KMS-11 (cell line): ENCODE measurements at regions not wholly inside any gene's neighbourhood (a gene's known extent, or its start where the extent isn't known, plus 50 kb on each side); places are given as distances from the start of the nearest gene placed in this dataset.

Source experiments
- H2AFZ ChIP-seq: fragments of 200-600 bp; sonication (generic); 2 replicates; pipeline ENCODE4 v1.6.1; 2016; ENCODE audit warnings: antibody characterized with exemption, mixed run types, low read depth
- H3K27ac ChIP-seq: fragments of 200-600 bp; sonication (generic); 2 replicates; pipeline ENCODE4 v1.6.1; 2016; ENCODE audit warnings: mild to moderate bottlenecking, mixed run types
- H3K27me3 ChIP-seq: fragments of 200-600 bp; sonication (generic); 2 replicates; pipeline ENCODE4 v1.6.1; 2017; ENCODE audit warnings: mild to moderate bottlenecking, low read depth, mixed run types, moderate library complexity; ENCODE audit not compliant: insufficient read depth
- H3K36me3 ChIP-seq: fragments of 200-600 bp; sonication (generic); 2 replicates; pipeline ENCODE4 v1.6.1; 2017; ENCODE audit warnings: mild to moderate bottlenecking, mixed run types; ENCODE audit not compliant: insufficient read depth
- H3K4me1 ChIP-seq: fragments of 200-600 bp; sonication (generic); 2 replicates; pipeline ENCODE4 v1.6.1; 2016; ENCODE audit warnings: mild to moderate bottlenecking, low read depth, mixed run types; ENCODE audit not compliant: poor library complexity, severe bottlenecking
- H3K4me2 ChIP-seq: fragments of 200-600 bp; sonication (generic); 2 replicates; pipeline ENCODE4 v1.7.0; 2016; ENCODE audit warnings: mild to moderate bottlenecking, mixed run types
- H3K4me3 ChIP-seq: fragments of 200-600 bp; sonication (generic); IDR thresholded peaks from 2 replicates; pipeline ENCODE4 v1.6.1; 2017; ENCODE audit warnings: low read depth, low read length, mixed read lengths; ENCODE audit not compliant: insufficient read depth
- H3K79me2 ChIP-seq: fragments of 200-600 bp; sonication (generic); 2 replicates; pipeline ENCODE4 v1.6.1; 2016; ENCODE audit warnings: low read depth, mixed run types; ENCODE audit not compliant: insufficient read depth
- H3K9ac ChIP-seq: fragments of 200-600 bp; sonication (generic); 2 replicates; pipeline ENCODE4 v1.6.1; 2016; ENCODE audit warnings: mild to moderate bottlenecking, mixed run types
- H4K20me1 ChIP-seq: fragments of 200-600 bp; sonication (generic); 2 replicates; pipeline ENCODE4 v1.6.1; 2016; ENCODE audit warnings: mild to moderate bottlenecking, mixed run types; ENCODE audit not compliant: insufficient read depth
- TF ChIP-seq, protein P1 (sequence below): fragments of 200-600 bp; sonication (generic); conservative IDR thresholded peaks from 2 replicates; pipeline ENCODE4 v1.6.1; 2017; ENCODE audit warnings: low read depth, mild to moderate bottlenecking, antibody characterized with exemption, low read length, moderate library complexity, mixed read lengths

DNA sequence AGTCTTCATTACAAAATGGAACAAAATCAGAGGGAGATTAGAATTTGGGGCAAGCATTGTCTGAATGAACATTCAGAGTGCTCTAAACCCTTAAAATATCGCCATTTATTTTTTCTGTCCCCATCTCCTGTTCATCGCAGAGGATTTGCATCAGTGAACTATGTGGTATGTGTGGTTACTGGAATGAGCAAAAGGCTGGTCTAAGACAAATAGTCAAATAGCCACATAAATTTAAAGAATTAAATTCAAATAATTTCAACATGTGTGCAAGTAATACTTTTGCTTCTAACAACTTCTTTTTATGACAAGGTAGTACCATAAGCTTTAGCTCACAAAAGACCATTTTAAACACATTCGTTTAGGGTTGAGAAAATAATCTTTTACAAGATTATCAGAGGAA is 82.6 kb upstream of the ST8SIA3 start:
- H3K27ac ChIP-seq, result no peak overlapping the region
- TF ChIP-seq, protein P1, sequence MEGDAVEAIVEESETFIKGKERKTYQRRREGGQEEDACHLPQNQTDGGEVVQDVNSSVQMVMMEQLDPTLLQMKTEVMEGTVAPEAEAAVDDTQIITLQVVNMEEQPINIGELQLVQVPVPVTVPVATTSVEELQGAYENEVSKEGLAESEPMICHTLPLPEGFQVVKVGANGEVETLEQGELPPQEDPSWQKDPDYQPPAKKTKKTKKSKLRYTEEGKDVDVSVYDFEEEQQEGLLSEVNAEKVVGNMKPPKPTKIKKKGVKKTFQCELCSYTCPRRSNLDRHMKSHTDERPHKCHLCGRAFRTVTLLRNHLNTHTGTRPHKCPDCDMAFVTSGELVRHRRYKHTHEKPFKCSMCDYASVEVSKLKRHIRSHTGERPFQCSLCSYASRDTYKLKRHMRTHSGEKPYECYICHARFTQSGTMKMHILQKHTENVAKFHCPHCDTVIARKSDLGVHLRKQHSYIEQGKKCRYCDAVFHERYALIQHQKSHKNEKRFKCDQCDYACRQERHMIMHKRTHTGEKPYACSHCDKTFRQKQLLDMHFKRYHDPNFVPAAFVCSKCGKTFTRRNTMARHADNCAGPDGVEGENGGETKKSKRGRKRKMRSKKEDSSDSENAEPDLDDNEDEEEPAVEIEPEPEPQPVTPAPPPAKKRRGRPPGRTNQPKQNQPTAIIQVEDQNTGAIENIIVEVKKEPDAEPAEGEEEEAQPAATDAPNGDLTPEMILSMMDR, result no peak

DNA sequence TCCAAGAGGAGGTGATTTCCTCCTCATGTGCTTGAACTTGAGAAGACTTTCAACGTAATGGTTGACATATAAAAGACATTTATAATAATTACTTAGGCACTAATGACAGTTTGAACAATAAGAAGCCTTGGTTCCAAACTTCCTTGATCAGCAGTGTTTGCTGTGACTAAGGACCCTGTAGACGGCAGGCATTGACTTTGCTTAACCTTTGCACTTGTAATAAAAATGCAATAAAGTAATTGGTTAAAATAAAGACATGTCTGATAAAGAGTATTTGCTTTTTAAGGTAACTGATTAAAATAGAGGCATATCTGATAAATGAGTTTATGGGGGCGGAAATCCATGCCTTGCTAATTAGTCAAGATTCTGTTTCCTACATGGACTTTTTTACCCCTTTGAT is 82.2 kb upstream of the ST8SIA3 start:
- Histone ChIP-seq H4K20me1 (no peaks in the 10 kb centered on the region), H3K4me1 (no peaks in the 10 kb centered on the region), H3K79me2 (no peaks in the 10 kb centered on the region), H3K27me3 (no peaks in the 10 kb centered on the region), H3K4me3 (no peak overlapping the region), H3K9ac (no peak overlapping the region), H3K27ac (no peak overlapping the region), H3K36me3 (no peaks in the 10 kb centered on the region), H3K4me2 (no peak overlapping the region), H2AFZ (no peak overlapping the region)
- TF ChIP-seq, protein P1, result no peak

More for the DNA sequence above, 82.6 kb upstream of the ST8SIA3 start:
- Histone ChIP-seq H3K4me3 (no peak overlapping the region), H3K4me2 (no peak overlapping the region), H2AFZ (no peak overlapping the region), H3K27me3 (no peaks in the 10 kb centered on the region), H3K9ac (no peak overlapping the region), H3K4me1 (no peaks in the 10 kb centered on the region), H3K79me2 (no peaks in the 10 kb centered on the region), H3K36me3 (no peaks in the 10 kb centered on the region), H4K20me1 (no peaks in the 10 kb centered on the region)

DNA sequence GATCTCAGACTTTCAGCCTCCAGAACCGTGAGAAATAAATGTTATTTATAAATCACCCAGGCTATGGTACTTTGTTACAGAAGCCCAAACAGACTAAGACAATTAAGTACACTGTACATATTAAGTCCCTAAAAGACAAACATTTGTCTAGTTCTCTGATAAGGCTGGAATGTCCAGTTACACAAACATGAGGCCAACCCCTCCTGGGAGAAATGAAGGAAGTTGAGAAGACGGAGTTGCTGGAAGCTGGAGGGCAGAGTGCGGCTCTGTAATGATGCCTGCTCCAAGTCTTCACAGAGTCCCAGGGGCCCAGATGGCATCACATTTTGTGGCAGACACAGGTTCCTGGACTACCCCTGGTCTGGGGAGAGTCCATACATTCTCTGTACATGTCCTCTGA is 79.2 kb upstream of the ST8SIA3 start:
- H3K27ac ChIP-seq, result no peak overlapping the region
- H3K4me1 ChIP-seq, result no peaks in the 10 kb centered on the region
- TF ChIP-seq, protein P1, result no peak
- H4K20me1 ChIP-seq, result no peaks in the 10 kb centered on the region
- H3K36me3 ChIP-seq, result no peaks in the 10 kb centered on the region
- H3K79me2 ChIP-seq, result no peaks in the 10 kb centered on the region
- H2AFZ ChIP-seq, result no peak overlapping the region
- H3K9ac ChIP-seq, result no peak overlapping the region
- no peak overlapping the region for H3K4me3 ChIP-seq
- no peak overlapping the region for H3K4me2 ChIP-seq
- H3K27me3 ChIP-seq, result no peaks in the 10 kb centered on the region

DNA sequence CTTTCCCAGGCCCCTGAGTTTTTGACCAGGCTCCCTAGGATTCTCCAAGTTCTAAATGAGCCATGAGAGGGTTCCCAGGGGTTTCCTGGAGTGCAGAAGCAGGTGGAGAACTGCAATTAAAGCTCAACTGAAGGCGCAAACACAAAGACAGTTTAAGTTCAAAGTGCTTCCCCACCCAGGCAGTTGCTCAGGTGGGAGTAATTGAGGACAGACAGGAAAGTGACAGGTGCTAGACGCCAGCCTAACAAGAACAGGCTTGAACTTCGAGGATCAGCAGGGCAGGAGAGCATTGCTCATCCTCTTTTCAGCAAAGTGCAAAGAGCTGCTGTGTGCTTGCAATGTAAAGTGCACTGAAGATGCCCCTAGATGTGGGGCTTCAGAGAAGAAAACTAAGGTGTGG is 77.2 kb upstream of the ST8SIA3 start:
- H3K4me3 ChIP-seq, result no peak overlapping the region
- H3K9ac ChIP-seq, result no peak overlapping the region
- H3K4me2 ChIP-seq, result no peak overlapping the region
- H3K79me2 ChIP-seq, result no peaks in the 10 kb centered on the region
- H3K4me1 ChIP-seq, result no peaks in the 10 kb centered on the region
- TF ChIP-seq, protein P1, result no peak
- H3K27ac ChIP-seq, result no peak overlapping the region
- no peaks in the 10 kb centered on the region for H3K27me3 ChIP-seq
- H3K36me3 ChIP-seq, result no peaks in the 10 kb centered on the region
- no peaks in the 10 kb centered on the region for H4K20me1 ChIP-seq
- H2AFZ ChIP-seq, result no peak overlapping the region
